ENCODE measurements at regions not wholly inside any gene's neighbourhood (a gene's known extent, or its start where the extent isn't known, plus 50 kb on each side); places are given as distances from the start of the nearest gene placed in this dataset.

DNA sequence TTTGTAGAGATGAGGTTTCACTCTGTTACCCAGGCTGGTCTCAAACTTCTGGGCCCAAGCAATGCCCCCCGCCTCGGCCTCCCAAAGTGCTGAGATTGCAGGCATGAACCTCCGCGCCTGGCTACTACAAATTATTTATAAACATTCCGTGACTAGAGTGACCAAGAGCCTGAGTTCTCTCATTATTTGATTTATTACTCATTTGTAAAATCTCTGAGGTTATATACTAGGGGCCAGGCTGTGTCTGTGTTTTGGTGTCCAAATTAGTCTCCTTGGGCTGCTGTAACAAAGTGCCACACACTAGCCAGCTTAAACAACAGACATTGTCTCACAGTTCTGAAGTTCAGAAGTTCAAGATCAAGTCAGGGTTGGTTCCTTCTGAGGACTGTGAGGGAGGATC is 70.8 kb upstream of the ELAC2 start:
- Histone ChIP-seq H3K4me3 (no peak overlapping the region), H3K36me3 (no peaks in the 10 kb centered on the region), H3K9me3 (no peaks in the 10 kb centered on the region), H3K27ac (no peak overlapping the region), H3K4me1 (no peaks in the 10 kb centered on the region), H3K27me3 (replicated peaks in 1 of 7) (peaks cover 0 to 13% (median 0%) of the 10 kb centered on the region in 7 donors)
- DNase-seq = no peak
- TF ChIP-seq POLR2A (IDR thresholded peaks at IDR 0.05) (no peak), POLR2AphosphoS5 (IDR thresholded peaks at IDR 0.05) (no peak)
- TF ChIP-seq, protein P1, sequence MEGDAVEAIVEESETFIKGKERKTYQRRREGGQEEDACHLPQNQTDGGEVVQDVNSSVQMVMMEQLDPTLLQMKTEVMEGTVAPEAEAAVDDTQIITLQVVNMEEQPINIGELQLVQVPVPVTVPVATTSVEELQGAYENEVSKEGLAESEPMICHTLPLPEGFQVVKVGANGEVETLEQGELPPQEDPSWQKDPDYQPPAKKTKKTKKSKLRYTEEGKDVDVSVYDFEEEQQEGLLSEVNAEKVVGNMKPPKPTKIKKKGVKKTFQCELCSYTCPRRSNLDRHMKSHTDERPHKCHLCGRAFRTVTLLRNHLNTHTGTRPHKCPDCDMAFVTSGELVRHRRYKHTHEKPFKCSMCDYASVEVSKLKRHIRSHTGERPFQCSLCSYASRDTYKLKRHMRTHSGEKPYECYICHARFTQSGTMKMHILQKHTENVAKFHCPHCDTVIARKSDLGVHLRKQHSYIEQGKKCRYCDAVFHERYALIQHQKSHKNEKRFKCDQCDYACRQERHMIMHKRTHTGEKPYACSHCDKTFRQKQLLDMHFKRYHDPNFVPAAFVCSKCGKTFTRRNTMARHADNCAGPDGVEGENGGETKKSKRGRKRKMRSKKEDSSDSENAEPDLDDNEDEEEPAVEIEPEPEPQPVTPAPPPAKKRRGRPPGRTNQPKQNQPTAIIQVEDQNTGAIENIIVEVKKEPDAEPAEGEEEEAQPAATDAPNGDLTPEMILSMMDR (IDR thresholded peaks at IDR 0.05 in 8 of 11, conservative IDR thresholded peaks at IDR 0.05 in 3 of 11) = no peak
- intact Hi-C loops (cut with DNase I; ENCODE audit: low total_unique reads) = no loop called here
- 78 to 96% (median 88%) methylated on average over 5 of the region's 5 CpGs for WGBS, 5 donors

DNA sequence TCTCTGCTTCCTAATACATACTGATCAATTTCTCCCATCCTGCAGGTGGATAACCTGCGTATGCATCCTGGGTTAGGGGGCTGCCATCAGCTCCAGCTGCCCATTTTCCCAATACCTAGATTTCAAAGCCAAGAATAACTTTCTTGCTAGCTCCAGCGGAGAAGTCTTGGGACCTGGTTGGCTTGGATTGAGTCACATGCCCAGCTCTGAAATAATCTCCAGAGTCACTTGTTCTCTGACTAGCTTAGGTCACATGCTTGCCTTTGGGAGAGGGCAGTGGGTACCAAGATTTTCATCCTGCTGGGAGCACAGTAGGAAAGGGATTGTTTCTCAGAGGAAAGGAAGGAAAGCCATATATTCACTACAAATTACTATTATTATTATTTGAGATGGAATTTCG is 70.0 kb upstream of the ELAC2 start:
- no peak overlapping the region for H3K27ac ChIP-seq
- peaks cover 0 to 13% (median 0%) of the 10 kb centered on the region in 7 donors for H3K27me3 ChIP-seq (replicated peaks in 1 of 7)
- intact Hi-C loops (cut with DNase I; ENCODE audit: low total_unique reads) = no loop called here
- no peak overlapping the region for H3K4me3 ChIP-seq
- H3K4me1 ChIP-seq = no peaks in the 10 kb centered on the region
- no peak for DNase-seq
- no peaks in the 10 kb centered on the region for H3K36me3 ChIP-seq
- H3K9me3 ChIP-seq = no peaks in the 10 kb centered on the region
- WGBS, 5 donors = 68 to 94% (median 79%) methylated on average over 3 of the region's 3 CpGs
- no peak for TF ChIP-seq POLR2A (IDR thresholded peaks at IDR 0.05)
- TF ChIP-seq, protein P1 (IDR thresholded peaks at IDR 0.05 in 8 of 11, conservative IDR thresholded peaks at IDR 0.05 in 3 of 11) = no peak
- no peak for TF ChIP-seq POLR2AphosphoS5 (IDR thresholded peaks at IDR 0.05)

DNA sequence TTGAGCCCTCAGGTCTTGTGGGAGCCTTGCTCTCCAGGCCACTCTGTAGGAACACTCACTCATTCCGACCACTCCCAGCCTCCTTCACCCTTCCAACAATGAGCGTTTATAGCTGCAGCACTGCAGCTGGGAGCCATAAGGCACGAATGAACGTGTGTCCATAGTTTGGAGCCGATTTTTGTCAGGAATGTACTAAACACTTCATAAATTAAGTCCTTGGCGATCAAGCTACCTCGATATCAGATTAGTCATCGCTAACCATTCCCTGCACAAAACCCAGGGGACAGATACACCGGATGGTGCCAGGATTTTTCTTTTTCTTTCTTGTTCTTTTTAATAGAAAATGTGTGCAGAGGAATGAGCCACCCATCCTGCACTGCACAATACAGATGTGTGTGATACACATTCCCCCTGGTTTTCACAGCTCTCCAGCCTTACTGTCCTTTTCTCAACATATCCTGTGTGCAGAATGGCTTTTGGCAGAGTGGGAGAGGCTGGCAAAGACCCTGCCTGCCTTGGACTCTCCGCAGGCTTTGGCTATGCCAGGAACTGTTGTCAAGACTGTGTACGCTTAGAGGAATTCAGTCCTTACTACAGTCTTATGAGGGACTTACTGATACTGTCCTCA is 68.4 kb upstream of the ELAC2 start:
- Histone ChIP-seq H3K4me3 (no peak overlapping the region), H3K27me3 (replicated peaks in 1 of 7) (peaks cover 0 to 13% (median 0%) of the 10 kb centered on the region in 7 donors), H3K27ac (no peak overlapping the region), H3K36me3 (no peaks in the 10 kb centered on the region), H3K9me3 (no peaks in the 10 kb centered on the region), H3K4me1 (no peaks in the 10 kb centered on the region)
- no peak for TF ChIP-seq POLR2AphosphoS5 (IDR thresholded peaks at IDR 0.05)
- TF ChIP-seq, protein P1 (IDR thresholded peaks at IDR 0.05 in 8 of 11, conservative IDR thresholded peaks at IDR 0.05 in 3 of 11) = no peak
- TF ChIP-seq POLR2A (IDR thresholded peaks at IDR 0.05) = no peak
- intact Hi-C loops (cut with DNase I; ENCODE audit: low total_unique reads) = no loop called here
- no peak for DNase-seq
- WGBS, 5 donors = 80 to 90% (median 87%) methylated on average over 11 of the region's 11 CpGs

DNA sequence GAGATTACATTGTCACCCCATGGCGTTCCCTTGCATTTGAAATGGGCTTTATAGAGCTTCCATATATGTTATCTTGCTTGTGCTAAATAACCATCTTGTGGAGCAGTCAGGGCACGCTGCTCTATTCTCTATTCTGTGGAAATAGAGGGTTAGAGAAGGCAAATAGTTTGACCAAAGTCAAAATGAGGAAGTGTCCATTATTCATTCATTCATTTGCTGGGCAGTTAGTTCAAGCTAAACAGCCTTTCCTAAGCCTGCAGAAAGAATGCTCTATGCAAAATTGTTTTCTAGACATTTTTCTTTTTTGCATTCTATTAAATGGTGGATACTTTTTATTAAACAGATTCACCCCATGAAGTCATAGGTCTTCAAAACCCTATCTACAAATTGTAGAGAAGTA is 67.8 kb upstream of the ELAC2 start:
- no peak for DNase-seq
- Histone ChIP-seq H3K4me3 (no peak overlapping the region), H3K36me3 (no peaks in the 10 kb centered on the region), H3K27ac (no peak overlapping the region), H3K27me3 (replicated peaks in 1 of 7) (peaks cover 0 to 13% (median 0%) of the 10 kb centered on the region in 7 donors), H3K9me3 (no peaks in the 10 kb centered on the region), H3K4me1 (no peaks in the 10 kb centered on the region)
- TF ChIP-seq POLR2AphosphoS5 (IDR thresholded peaks at IDR 0.05) (no peak), POLR2A (IDR thresholded peaks at IDR 0.05) (no peak)
- TF ChIP-seq, protein P1 (IDR thresholded peaks at IDR 0.05 in 8 of 11, conservative IDR thresholded peaks at IDR 0.05 in 3 of 11) = no peak
- 55 to 65% (median 58%) methylated on average over 2 of the region's 2 CpGs for WGBS, 5 donors
- intact Hi-C loops (cut with DNase I; ENCODE audit: low total_unique reads) = no loop called here

Measured in spleen (tissue), 11 donors.